GM10266 (cell line): ENCODE measurements at regions not wholly inside any gene's neighbourhood (a gene's known extent, or its start where the extent isn't known, plus 50 kb on each side); places are given as distances from the start of the nearest gene placed in this dataset.

Source experiments
- DNase-seq: peaks from one replicate; pipeline ENCODE4 v3.0.0; 2012; ENCODE audit errors: extremely low spot score
- TF ChIP-seq, protein P1 (sequence below): IDR thresholded peaks from 2 replicates; pipeline ENCODE4 v1.5.1; 2012; ENCODE audit warnings: mild to moderate bottlenecking, low read depth; ENCODE audit not compliant: control insufficient read depth, insufficient read depth; ENCODE audit errors: missing control alignments

DNA sequence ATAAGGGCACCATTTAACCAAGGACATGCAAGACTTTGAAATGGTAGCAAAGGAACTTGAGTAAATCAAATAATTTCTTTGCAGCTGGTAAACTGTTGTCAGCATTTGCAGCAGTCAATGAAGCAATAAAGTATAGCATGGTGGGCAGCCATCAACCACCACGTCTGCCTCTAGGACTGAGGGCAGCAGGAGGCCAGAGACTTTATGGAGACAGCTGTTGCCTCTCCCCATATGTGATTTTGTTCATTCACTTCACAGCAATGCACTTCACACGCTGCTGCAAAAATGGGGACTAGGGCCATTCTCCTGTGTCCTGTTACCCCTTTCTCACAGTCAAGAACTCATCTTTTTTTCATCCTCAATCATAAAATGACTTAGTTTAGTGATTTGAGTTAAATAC is 51.3 kb upstream of the PCDH9 start:
- DNase-seq, result no peak
- TF ChIP-seq, protein P1, sequence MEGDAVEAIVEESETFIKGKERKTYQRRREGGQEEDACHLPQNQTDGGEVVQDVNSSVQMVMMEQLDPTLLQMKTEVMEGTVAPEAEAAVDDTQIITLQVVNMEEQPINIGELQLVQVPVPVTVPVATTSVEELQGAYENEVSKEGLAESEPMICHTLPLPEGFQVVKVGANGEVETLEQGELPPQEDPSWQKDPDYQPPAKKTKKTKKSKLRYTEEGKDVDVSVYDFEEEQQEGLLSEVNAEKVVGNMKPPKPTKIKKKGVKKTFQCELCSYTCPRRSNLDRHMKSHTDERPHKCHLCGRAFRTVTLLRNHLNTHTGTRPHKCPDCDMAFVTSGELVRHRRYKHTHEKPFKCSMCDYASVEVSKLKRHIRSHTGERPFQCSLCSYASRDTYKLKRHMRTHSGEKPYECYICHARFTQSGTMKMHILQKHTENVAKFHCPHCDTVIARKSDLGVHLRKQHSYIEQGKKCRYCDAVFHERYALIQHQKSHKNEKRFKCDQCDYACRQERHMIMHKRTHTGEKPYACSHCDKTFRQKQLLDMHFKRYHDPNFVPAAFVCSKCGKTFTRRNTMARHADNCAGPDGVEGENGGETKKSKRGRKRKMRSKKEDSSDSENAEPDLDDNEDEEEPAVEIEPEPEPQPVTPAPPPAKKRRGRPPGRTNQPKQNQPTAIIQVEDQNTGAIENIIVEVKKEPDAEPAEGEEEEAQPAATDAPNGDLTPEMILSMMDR, result no peak
